Endothelial cell of umbilical vein (primary cell): ENCODE measurements at regions not wholly inside any gene's neighbourhood (a gene's known extent, or its start where the extent isn't known, plus 50 kb on each side); places are given as distances from the start of the nearest gene placed in this dataset.

Source experiments
- BruUV-seq: library from RNA; stranded (reverse); fragments of 400-500 nt; replicated peaks from 2 replicates; lab custom pipeline; 2021; lab: Mats Ljungman, UMichigan
- CTCF ChIA-PET: fragments of 300-600, 350-600 bp; sonication (Branson Sonifier 250); formaldehyde crosslinking; loops from one replicate; lab custom pipeline; 2021; ENCODE audit warnings: antibody characterized with exemption, inconsistent platforms; lab: Charles Lee
- POLR2A ChIA-PET: fragments of 300-600, 350-600 bp; sonication (Branson Sonifier 250); formaldehyde crosslinking; loops from one replicate; lab custom pipeline; 2021; ENCODE audit warnings: antibody characterized with exemption, inconsistent platforms; lab: Charles Lee
- DNase-seq: peaks from one replicate; pipeline ENCODE4 v3.0.0-alpha.2; 2011; ENCODE audit warnings: low read depth, low spot score
- FAIRE-seq: peaks from 2 replicates; lab custom pipeline; 2011; peaks lifted over from hg19 to GRCh38; lab: Jason Lieb, UNC
- H2AFZ ChIP-seq: 2 replicates; pipeline ENCODE4 v1.6.0; 2012; ENCODE audit warnings: low read depth, low read length, control low read depth, inconsistent platforms
- H3K27ac ChIP-seq: 2 replicates; pipeline ENCODE4 v1.5.1; 2011; ENCODE audit warnings: low read depth, mild to moderate bottlenecking, control low read depth, low read length, moderate library complexity; ENCODE audit not compliant: insufficient read depth
- H3K27me3 ChIP-seq, 2 experiments: 2 replicates each; pipeline versions ENCODE4 v1.6.0 to v1.6.1; 2011; ENCODE audit warnings: low read length in 2 of 2, mixed read lengths in 1 of 2; ENCODE audit not compliant: control insufficient read depth in 2 of 2, insufficient read depth in 2 of 2
- H3K36me3 ChIP-seq, 2 experiments: 2 replicates in 1 of 2; 3 replicates in 1 of 2; pipeline ENCODE4 v1.5.1; 2011; ENCODE audit warnings: low read length in 2 of 2, mild to moderate bottlenecking in 1 of 2, moderate library complexity in 1 of 2; ENCODE audit not compliant: control insufficient read depth in 2 of 2, insufficient read depth in 2 of 2; ENCODE audit errors: extremely low read depth in 1 of 2
- H3K4me1 ChIP-seq: 3 replicates; pipeline ENCODE4 v1.5.1; 2011; ENCODE audit warnings: mild to moderate bottlenecking, low read length; ENCODE audit not compliant: control insufficient read depth, insufficient read depth; ENCODE audit errors: extremely low read depth
- H3K4me2 ChIP-seq: 2 replicates; pipeline ENCODE4 v1.6.1; 2011; ENCODE audit warnings: low read length, control low read depth, mixed read lengths; ENCODE audit not compliant: insufficient read depth
- H3K4me3 ChIP-seq, 3 experiments: fragments of 200-600 bp in 1 of 3; sonication (generic), shearing (Covaris generic) in 1 of 3; replicated peaks in 1 of 3; 2 replicates each; pipeline ENCODE4 v1.5.1; 2011 to 2016; ENCODE audit warnings: control low read depth in 3 of 3, low read length in 3 of 3, mild to moderate bottlenecking in 2 of 3, inconsistent platforms in 1 of 3, low read depth in 1 of 3, moderate library complexity in 1 of 3; ENCODE audit not compliant: insufficient read depth in 1 of 3
- H3K79me2 ChIP-seq: 2 replicates; pipeline ENCODE4 v1.6.0; 2012; ENCODE audit warnings: low read length, inconsistent platforms; ENCODE audit not compliant: control insufficient read depth, insufficient read depth
- H3K9ac ChIP-seq: replicated peaks from 2 replicates; pipeline ENCODE3; 2011; ENCODE audit warnings: low read length, control low read depth; ENCODE audit not compliant: insufficient read depth; ENCODE audit errors: extremely low read depth
- H3K9me1 ChIP-seq: replicated peaks from 3 replicates; pipeline ENCODE4 v1.6.0; 2011; ENCODE audit warnings: mild to moderate bottlenecking, low read length; ENCODE audit not compliant: control insufficient read depth, insufficient read depth; ENCODE audit errors: extremely low read depth
- H3K9me3 ChIP-seq: replicated peaks from 2 replicates; pipeline ENCODE4 v1.5.1; 2012; ENCODE audit warnings: low read length, inconsistent platforms; ENCODE audit not compliant: control insufficient read depth, insufficient read depth
- H4K20me1 ChIP-seq: replicated peaks from 2 replicates; pipeline ENCODE3; 2011; ENCODE audit warnings: mild to moderate bottlenecking, low read length; ENCODE audit not compliant: control insufficient read depth, insufficient read depth; ENCODE audit errors: extremely low read depth
- EZH2 ChIP-seq: IDR thresholded peaks from 2 replicates; pipeline ENCODE4 v1.6.1; 2012; ENCODE audit warnings: borderline replicate concordance, low read depth, mild to moderate bottlenecking, moderate library complexity, low read length, inconsistent platforms; ENCODE audit not compliant: severe bottlenecking
- FOS ChIP-seq: IDR thresholded peaks from 2 replicates; pipeline ENCODE4 v1.6.1; 2011; ENCODE audit warnings: mild to moderate bottlenecking, low read length, moderate library complexity, borderline replicate concordance; ENCODE audit not compliant: insufficient read depth
- GATA2 ChIP-seq: IDR thresholded peaks from 2 replicates; pipeline ENCODE4 v1.7.0; 2011; ENCODE audit warnings: low read depth, mild to moderate bottlenecking, moderate library complexity, mixed read lengths, low read length; ENCODE audit not compliant: insufficient read length, insufficient read depth
- JUN ChIP-seq: IDR thresholded peaks from 2 replicates; pipeline ENCODE4 v1.6.1; 2011; ENCODE audit warnings: borderline replicate concordance, low read depth; ENCODE audit not compliant: insufficient read length, insufficient read depth
- MYC ChIP-seq: IDR thresholded peaks from one replicate; pipeline ENCODE4 v1.6.1; 2011; ENCODE audit warnings: mild to moderate bottlenecking, low read depth, low read length
- POLR2A ChIP-seq: IDR thresholded peaks from 2 replicates; pipeline ENCODE4 v1.6.1; 2012; ENCODE audit warnings: low read depth, mild to moderate bottlenecking, control low read depth, low read length
- POLR2AphosphoS5 ChIP-seq: IDR thresholded peaks from 2 replicates; pipeline ENCODE4 v1.6.1; 2012; ENCODE audit warnings: low read depth, mild to moderate bottlenecking, control low read depth, low read length, moderate library complexity; ENCODE audit not compliant: insufficient read depth
- dilution Hi-C: fragments of 300-500 bp; cut with MboI; formaldehyde crosslinking; loops from one replicate; pipeline ENCODE4 v1.15.0; 2019; ENCODE audit warnings: low sequenced_read_pairs; ENCODE audit not compliant: extremely low pct_ligation_motif_present
- intact Hi-C: fragments of 100-400 bp; cut with micrococcal nuclease; formaldehyde crosslinking; loops from one replicate; pipeline ENCODE4 v1.10.0; 2022
- TF ChIP-seq, protein P1 (sequence below): IDR thresholded peaks from 2 replicates; pipeline ENCODE4 v1.6.1; 2011; ENCODE audit not compliant: insufficient read depth, insufficient read length
- TF ChIP-seq, protein P2 (sequence below), 2 donors: IDR thresholded peaks; 1 replicate in 1 of 2; 2 replicates in 1 of 2; pipeline ENCODE4 v1.5.1; 2011; ENCODE audit warnings: low read length in 2 of 2, mild to moderate bottlenecking in 2 of 2, moderate library complexity in 2 of 2, control low read depth in 1 of 2, inconsistent platforms in 1 of 2, low read depth in 1 of 2; ENCODE audit not compliant: insufficient read depth in 1 of 2; ENCODE audit errors: extremely low read depth in 1 of 2

DNA sequence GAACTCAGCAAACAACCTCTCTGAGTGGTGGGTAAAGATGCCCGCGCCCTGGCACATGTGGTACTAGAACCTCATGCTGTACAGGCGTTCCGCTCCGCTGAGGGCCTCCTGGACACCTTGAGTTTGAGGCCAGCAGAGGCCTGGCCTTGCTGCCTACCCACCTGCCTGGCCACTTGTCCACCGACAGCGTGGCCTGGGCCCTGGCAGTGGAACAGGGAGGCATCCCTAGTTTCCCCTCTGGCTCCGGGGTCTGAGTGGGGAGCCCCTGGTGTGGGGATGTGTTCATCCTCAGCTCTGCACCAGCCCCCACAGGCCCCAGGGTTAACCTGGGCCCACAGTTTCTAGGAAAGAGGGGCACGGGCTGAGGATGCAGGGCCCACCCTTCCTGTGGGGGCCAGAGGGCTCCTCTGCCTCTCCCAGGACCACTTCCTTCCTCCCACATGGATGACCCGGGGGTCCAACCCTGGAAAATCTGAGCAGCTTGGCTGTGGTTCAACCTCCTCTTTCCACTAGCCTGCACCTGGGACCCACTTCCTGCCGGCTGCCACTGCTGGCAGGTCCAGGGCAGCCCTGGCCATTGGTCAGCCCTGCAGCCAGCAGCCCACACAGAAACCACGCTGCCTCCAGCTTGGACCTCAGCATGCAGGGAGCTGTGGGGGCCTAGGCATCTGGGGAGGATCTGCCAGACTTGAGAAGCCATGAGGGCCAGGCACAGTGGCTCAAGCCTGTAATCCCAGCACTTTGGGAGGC, 53.3 kb upstream of the COL18A1 start:
- no peak for FAIRE-seq

More for the DNA sequence above, 53.3 kb upstream of the COL18A1 start:
- ChIA-PET CTCF (interaction anchor here (0.9 kb wide), 1 partner anchor 43 kb away, joined by 3 read pairs; no protein-coding TSS in a partner anchor), POLR2A (no interaction called here)
- BruUV-seq: no TSS peak
- Histone ChIP-seq H3K79me2 (no peaks in the 10 kb centered on the region), H2AFZ (no peak overlapping the region), H4K20me1 (no peaks in the 10 kb centered on the region), H3K9ac (no peak overlapping the region), H3K4me2 (no peak overlapping the region), H3K27me3 (no peaks in the 10 kb centered on the region), H3K9me3 (no peaks in the 10 kb centered on the region), H3K4me1 (peaks cover under 1% of the 10 kb centered on the region), H3K4me3 (no peak overlapping the region), H3K27ac (no peak overlapping the region), H3K36me3 (no peaks in the 10 kb centered on the region), H3K9me1 (no peaks in the 10 kb centered on the region)
- intact Hi-C loops: no loop called here
- peak; percentile 31 for DNase-seq
- TF ChIP-seq POLR2AphosphoS5 (no peak), JUN (no peak), MYC (no peak), POLR2A (no peak), FOS (no peak), EZH2 (no peak), GATA2 (no peak)
- TF ChIP-seq, protein P1, sequence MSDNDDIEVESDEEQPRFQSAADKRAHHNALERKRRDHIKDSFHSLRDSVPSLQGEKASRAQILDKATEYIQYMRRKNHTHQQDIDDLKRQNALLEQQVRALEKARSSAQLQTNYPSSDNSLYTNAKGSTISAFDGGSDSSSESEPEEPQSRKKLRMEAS: no peak
- TF ChIP-seq, protein P2, sequence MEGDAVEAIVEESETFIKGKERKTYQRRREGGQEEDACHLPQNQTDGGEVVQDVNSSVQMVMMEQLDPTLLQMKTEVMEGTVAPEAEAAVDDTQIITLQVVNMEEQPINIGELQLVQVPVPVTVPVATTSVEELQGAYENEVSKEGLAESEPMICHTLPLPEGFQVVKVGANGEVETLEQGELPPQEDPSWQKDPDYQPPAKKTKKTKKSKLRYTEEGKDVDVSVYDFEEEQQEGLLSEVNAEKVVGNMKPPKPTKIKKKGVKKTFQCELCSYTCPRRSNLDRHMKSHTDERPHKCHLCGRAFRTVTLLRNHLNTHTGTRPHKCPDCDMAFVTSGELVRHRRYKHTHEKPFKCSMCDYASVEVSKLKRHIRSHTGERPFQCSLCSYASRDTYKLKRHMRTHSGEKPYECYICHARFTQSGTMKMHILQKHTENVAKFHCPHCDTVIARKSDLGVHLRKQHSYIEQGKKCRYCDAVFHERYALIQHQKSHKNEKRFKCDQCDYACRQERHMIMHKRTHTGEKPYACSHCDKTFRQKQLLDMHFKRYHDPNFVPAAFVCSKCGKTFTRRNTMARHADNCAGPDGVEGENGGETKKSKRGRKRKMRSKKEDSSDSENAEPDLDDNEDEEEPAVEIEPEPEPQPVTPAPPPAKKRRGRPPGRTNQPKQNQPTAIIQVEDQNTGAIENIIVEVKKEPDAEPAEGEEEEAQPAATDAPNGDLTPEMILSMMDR (IDR thresholded peaks at IDR 0.05; ENCODE audit: extremely low read depth in 1 of 2, insufficient read depth in 1 of 2, low read depth in 1 of 2, low read length in 2 of 2): no peak
- dilution Hi-C loops: no loop called here
